Upper lobe of right lung (tissue), 1 donor: ENCODE measurements at regions not wholly inside any gene's neighbourhood (a gene's known extent, or its start where the extent isn't known, plus 50 kb on each side); places are given as distances from the start of the nearest gene placed in this dataset.
A peak's percentile ranks its signal among the peaks of the same experiment; 100 is the strongest.

Experiments
- ATAC-seq: fragments of 200-7000 bp; cut with Tn5 transposase; one replicate; pipeline ENCODE4 v1.9.1; 2020; ENCODE audit warnings: mild to moderate bottlenecking, moderate library complexity
- DNase-seq: peaks from one replicate; pipeline ENCODE4 v3.0.0-alpha.2; 2020
- H3K27ac ChIP-seq: fragments of 200-600 bp; one replicate; pipeline ENCODE4 v1.8.0; 2022
- H3K27me3 ChIP-seq: fragments of 200-600 bp; one replicate; pipeline ENCODE4 v1.8.0; 2022; ENCODE audit warnings: mild to moderate bottlenecking
- H3K36me3 ChIP-seq: fragments of 200-600 bp; one replicate; pipeline ENCODE4 v1.8.0; 2022
- H3K4me1 ChIP-seq: fragments of 200-600 bp; one replicate; pipeline ENCODE4 v1.8.0; 2022
- H3K4me3 ChIP-seq: fragments of 200-600 bp; one replicate; pipeline ENCODE4 v1.8.0; 2022; ENCODE audit warnings: mild to moderate bottlenecking
- H3K9me3 ChIP-seq: fragments of 200-600 bp; one replicate; pipeline ENCODE4 v1.8.0; 2022
- CTCF ChIP-seq: fragments of 200-600 bp; IDR thresholded peaks from one replicate; pipeline ENCODE4 v1.8.0; 2022; ENCODE audit warnings: antibody characterized with exemption
- intact Hi-C: fragments of 100-400 bp; cut with DNase I; formaldehyde crosslinking; loops from one replicate; pipeline ENCODE4 v1.11.0; 2022
- donor health status: DM: no; HTN: yes; CAD: no; lungs with severe emphysema.

- Histone ChIP-seq H3K4me1 (no peaks in the 10 kb centered on the region), H3K9me3 (no peaks in the 10 kb centered on the region), H3K4me3 (no peak overlapping the region), H3K27me3 (peaks cover 6% of the 10 kb centered on the region), H3K27ac (no peak overlapping the region), H3K36me3 (no peaks in the 10 kb centered on the region)
- TF ChIP-seq CTCF, result no peak
- ATAC-seq (no peak), DNase-seq (no peak)
- intact Hi-C loops, result no loop called here
Measured at GRCh38 chr12:107978201-107978600, 150.9 kb upstream of the WSCD2 start.

GRCh38 chr12:107978641-107979040, 150.4 kb upstream of the WSCD2 start:
- no peaks in the 10 kb centered on the region for H3K36me3 ChIP-seq
- no peak for TF ChIP-seq CTCF
- intact Hi-C loops, result no loop called here
- peaks cover 6% of the 10 kb centered on the region for H3K27me3 ChIP-seq
- DNase-seq, result no peak
- no peak overlapping the region for H3K4me3 ChIP-seq
- ATAC-seq, result no peak
- no peak overlapping the region for H3K27ac ChIP-seq
- no peaks in the 10 kb centered on the region for H3K9me3 ChIP-seq
- no peaks in the 10 kb centered on the region for H3K4me1 ChIP-seq

DNA sequence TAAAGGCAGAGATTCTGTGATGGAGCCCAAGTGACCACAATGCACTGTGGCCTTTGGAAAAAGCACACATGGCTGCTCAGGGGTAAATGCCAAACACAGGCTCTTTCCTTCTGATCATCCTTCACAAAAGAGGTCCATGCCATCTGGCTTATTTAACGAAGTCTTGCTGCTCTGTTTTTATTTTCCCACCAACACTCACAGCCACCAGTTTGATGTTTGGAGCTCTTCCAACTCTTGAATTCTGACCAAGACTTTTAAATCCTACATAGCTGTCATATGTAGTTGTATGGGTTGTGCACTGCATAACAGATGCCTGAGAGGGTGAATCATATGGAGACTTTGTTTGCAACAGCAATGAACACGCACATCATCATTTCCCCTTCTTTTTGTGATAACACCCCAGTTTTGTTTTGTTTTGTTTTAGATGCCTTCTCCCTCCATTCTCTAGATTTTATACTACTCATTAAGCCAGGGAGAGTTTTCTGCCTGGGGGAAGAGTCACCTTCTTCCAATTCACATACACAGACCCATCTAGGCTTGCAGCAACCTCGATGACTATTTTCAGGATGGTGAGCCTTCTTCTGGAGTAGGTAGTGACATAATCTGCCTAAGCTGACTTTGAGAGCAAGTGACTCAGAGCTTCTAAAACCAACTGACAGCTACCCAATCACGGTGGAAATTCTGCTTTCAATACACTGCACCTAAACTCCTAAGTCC, 145.2 kb upstream of the WSCD2 start:
- no peak for TF ChIP-seq CTCF
- Histone ChIP-seq H3K9me3 (no peaks in the 10 kb centered on the region), H3K4me1 (no peaks in the 10 kb centered on the region), H3K27me3 (peaks cover 6% of the 10 kb centered on the region), H3K36me3 (no peaks in the 10 kb centered on the region), H3K27ac (no peak overlapping the region), H3K4me3 (no peak overlapping the region)
- ATAC-seq (no peak), DNase-seq (no peak)
- intact Hi-C loops, result no loop called here

DNA sequence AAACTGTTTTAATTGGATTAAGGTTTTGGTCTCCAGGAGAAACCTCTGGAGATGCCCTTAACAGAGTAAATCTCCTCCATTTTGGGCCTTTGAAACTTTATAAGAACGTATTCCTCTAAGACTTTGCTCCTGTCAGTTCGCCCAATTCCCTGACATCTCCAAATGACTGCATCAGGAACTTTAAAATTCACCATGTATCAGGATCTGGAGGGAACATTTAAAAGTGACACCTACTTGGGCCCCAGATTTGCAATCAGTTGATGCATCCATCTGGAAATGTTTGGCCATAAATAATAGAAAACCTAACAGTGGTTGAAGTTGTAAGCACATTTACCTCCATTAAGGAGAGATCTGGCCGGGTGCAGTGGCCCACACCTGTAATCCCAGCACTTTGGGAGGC, 144.1 kb upstream of the WSCD2 start:
- ATAC-seq (no peak), DNase-seq (no peak)
- no peak for TF ChIP-seq CTCF
- no peak overlapping the region for H3K27ac ChIP-seq
- H3K4me1 ChIP-seq, result no peaks in the 10 kb centered on the region
- intact Hi-C loops, result no loop called here
- H3K36me3 ChIP-seq, result no peaks in the 10 kb centered on the region
- H3K9me3 ChIP-seq, result no peaks in the 10 kb centered on the region
- no peak overlapping the region for H3K4me3 ChIP-seq
- peaks cover 6% of the 10 kb centered on the region for H3K27me3 ChIP-seq

- H3K9me3 ChIP-seq, result no peaks in the 10 kb centered on the region
- H3K4me3 ChIP-seq, result no peak overlapping the region
- no peaks in the 10 kb centered on the region for H3K4me1 ChIP-seq
- peaks cover 1% of the 10 kb centered on the region for H3K27me3 ChIP-seq
- no peak for TF ChIP-seq CTCF
- DNase-seq, result no peak
- no peaks in the 10 kb centered on the region for H3K36me3 ChIP-seq
- ATAC-seq, result no peak
- intact Hi-C loops, result no loop called here
- no peak overlapping the region for H3K27ac ChIP-seq
Measured at GRCh38 chr12:107986183-107986582, 142.9 kb upstream of the WSCD2 start.

DNA sequence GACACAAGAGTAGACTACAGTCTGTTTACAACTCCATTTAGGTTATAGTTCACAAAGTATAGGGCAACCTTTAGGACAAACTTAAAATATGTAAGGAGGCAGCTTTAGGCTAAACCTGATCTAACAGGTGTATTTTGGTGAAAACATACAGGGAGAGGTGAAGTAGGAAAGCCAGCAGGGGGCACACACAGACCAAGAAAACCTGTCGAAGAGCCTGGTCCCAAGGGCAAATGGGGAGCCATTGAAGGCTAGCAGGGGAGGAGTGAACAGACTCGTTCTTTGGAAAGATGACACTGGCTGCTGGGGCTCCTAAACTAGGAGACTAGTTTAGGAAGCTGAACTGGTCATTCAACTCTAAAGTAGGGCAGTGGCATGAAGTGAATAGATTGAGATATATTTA, 138.8 kb upstream of the WSCD2 start:
- no peaks in the 10 kb centered on the region for H3K4me1 ChIP-seq
- no peaks in the 10 kb centered on the region for H3K9me3 ChIP-seq
- H3K36me3 ChIP-seq, result no peaks in the 10 kb centered on the region
- TF ChIP-seq CTCF, result peak; percentile 46
- ATAC-seq (peak; percentile 68), DNase-seq (peak; percentile 52)
- no peak overlapping the region for H3K4me3 ChIP-seq
- intact Hi-C loops, result no loop called here
- H3K27ac ChIP-seq, result no peak overlapping the region
- peaks cover 6% of the 10 kb centered on the region for H3K27me3 ChIP-seq
